Mononuclear cell (primary cell): ENCODE measurements at regions not wholly inside any gene's neighbourhood (a gene's known extent, or its start where the extent isn't known, plus 50 kb on each side); places are given as distances from the start of the nearest gene placed in this dataset.

ENCODE experiments used
- H3K27me3 ChIP-seq: 2 replicates; pipeline ENCODE4 v1.6.0; 2011; ENCODE audit warnings: low read length, control low read depth; ENCODE audit not compliant: insufficient read depth
- H3K4me1 ChIP-seq: 2 replicates; pipeline ENCODE4 v1.5.1; 2011; ENCODE audit warnings: mild to moderate bottlenecking, low read length, control low read depth; ENCODE audit not compliant: insufficient read depth
- H3K4me3 ChIP-seq: 2 replicates; pipeline ENCODE4 v1.5.1; 2011; ENCODE audit warnings: mild to moderate bottlenecking, low read length, moderate library complexity
- H3K9me3 ChIP-seq: 2 replicates; pipeline ENCODE4 v1.5.1; 2011; ENCODE audit warnings: low read depth, mild to moderate bottlenecking, control low read depth, low read length

DNA sequence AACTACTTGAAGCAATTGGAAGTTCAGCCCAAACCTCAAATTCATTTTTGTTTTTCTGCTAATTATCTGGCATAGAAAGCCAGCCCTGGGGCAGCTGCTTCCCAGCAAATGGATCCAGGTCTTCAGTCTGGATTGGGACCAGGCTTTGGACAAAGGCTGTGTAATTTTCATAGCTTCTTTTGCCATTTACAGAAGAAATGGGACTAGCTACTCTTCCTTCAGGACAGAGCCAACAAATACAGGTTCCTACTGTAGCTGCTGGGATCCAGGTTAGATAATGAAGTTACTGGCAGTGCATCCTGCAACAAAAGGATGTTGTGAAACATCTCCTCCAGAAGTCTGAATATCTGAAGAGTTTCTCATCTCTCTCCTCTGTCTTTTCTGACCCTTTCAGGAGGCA lies 171.5 kb upstream of the CAMK1G start:
- Histone ChIP-seq H3K27me3 (no peaks in the 10 kb centered on the region), H3K4me3 (no peak overlapping the region), H3K9me3 (no peaks in the 10 kb centered on the region), H3K4me1 (peaks cover 45% of the 10 kb centered on the region)

DNA sequence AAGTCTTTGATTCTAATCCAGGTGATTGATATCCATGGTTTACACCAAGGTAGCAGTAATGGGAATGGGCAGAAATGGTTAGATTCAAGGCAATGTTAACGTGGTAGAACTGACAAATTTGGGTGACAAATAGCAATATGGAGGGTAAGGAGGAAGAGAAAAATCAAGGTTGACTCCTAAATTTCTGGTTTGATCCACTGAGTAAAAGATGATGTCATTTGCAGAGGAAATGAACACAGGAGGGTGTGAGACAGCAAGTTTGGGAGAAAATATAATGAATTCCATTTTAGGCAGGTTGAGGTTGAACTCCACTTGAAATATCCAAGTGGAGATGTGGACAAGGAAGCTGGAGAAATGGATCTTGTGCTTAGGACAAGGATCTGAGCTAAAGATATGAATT lies 170.9 kb upstream of the CAMK1G start:
- Histone ChIP-seq H3K4me1 (peaks cover 45% of the 10 kb centered on the region), H3K9me3 (no peaks in the 10 kb centered on the region), H3K27me3 (no peaks in the 10 kb centered on the region)

DNA sequence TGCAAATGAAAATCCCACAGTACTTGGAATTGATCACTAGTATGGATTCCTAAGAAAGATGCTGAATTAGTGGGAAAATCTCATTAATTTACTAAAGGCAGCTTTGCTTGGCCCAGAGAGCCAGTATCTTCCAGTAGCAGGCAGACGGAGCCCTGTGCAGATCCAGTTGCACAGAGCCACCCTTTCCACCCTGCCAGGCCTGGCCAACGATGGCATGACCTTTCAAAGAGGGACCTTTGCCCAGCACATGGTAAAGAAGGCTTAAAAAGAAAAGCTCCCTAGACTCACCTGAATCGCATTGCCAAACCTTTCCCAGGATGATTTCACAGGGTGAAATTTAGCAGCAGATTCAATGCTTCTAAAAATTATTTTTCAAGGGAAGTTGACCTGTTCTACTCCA lies 170.5 kb upstream of the CAMK1G start:
- Histone ChIP-seq H3K4me1 (peaks cover 45% of the 10 kb centered on the region), H3K9me3 (no peaks in the 10 kb centered on the region), H3K27me3 (no peaks in the 10 kb centered on the region), H3K4me3 (no peak overlapping the region)

More for the DNA sequence above, 170.9 kb upstream of the CAMK1G start:
- no peak overlapping the region for H3K4me3 ChIP-seq

DNA sequence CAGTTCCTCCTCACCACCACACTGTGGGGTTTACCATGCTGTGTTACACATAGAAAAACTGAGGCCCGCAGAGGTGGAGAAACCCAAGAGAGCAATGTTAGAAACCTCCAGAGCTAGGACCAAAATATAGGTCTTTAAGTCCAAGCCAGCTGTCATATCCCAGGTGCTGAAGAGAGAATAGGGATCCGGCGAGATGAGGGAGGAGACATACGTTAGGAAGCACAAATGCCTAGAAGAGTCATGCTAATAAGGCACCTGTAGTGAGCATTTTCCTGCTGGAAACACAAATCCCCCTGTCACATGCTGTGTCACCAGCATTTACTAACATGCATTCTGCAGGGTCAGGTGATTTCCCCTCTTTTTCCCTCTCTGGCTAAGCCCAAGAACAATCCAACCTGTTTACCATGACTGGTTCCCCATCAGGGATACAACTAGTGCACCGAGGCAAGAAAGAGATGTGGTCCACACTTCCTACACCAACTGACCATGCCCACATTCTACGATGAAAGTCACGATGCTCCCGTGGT lies 168.6 kb upstream of the CAMK1G start:
- no peaks in the 10 kb centered on the region for H3K9me3 ChIP-seq
- peaks cover 32% of the 10 kb centered on the region for H3K4me1 ChIP-seq
- H3K4me3 ChIP-seq: no peak overlapping the region
- no peaks in the 10 kb centered on the region for H3K27me3 ChIP-seq

DNA sequence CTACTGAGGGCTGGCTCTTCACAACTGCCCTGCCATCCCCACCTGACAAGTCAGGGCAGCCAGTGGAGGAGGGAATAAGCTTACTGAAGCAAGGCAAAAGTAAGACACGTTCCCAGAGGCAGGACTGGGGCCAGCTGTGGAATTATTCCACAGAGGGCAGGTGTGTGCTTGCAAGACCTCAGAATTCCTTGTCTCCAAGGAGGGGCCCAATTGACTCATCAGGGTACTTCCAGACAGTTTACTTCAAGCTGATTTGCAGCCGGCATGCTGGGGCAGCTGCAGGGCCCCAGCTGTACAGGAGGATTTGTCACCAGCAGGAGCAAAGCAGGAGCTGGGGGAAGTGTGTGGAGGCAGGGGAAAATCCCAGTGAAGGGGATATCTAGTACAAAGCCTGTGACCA lies 167.5 kb upstream of the CAMK1G start:
- no peak overlapping the region for H3K4me3 ChIP-seq
- peaks cover 22% of the 10 kb centered on the region for H3K4me1 ChIP-seq
- H3K9me3 ChIP-seq: no peaks in the 10 kb centered on the region
- no peaks in the 10 kb centered on the region for H3K27me3 ChIP-seq

DNA sequence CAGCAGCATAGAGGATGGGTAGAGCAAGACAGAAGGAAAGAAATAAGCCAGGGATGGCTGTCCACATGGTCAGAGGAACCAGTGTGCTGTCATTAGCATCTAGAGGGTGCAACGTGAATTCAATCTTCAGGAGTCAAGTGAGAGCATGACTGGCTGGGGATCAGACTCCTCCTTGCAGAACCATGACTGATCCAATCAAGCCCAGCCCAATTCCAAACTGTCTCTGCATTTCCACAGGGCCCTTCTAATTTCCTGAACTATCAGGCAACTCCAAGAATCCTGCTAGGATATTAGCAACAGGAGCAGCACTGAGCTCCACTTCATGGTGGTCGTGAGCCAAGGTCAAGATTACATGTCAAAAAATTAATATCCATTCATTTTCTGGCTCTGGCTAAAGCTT lies 166.8 kb upstream of the CAMK1G start:
- Histone ChIP-seq H3K27me3 (no peaks in the 10 kb centered on the region), H3K4me3 (no peak overlapping the region), H3K9me3 (no peaks in the 10 kb centered on the region), H3K4me1 (peaks cover 15% of the 10 kb centered on the region)

DNA sequence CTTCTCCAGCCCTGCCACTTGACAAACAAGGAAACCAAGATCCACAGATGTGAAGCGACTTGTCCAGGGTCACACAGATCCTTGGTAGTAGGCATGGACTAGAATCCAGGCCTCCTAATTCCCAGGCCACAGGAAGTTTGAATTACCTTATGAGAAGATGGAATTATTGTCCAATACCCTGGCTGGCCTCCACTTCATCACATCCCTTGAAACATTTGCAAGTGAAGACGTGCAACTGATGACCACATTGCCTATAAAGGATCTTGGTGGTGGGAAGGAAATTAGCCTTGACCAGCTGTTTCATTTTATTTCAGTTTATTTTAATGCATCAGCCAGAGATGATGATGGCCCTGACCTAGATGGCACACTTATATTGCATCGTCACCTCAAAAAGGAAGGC lies 165.8 kb upstream of the CAMK1G start:
- no peak overlapping the region for H3K4me3 ChIP-seq
- H3K9me3 ChIP-seq: no peaks in the 10 kb centered on the region
- no peaks in the 10 kb centered on the region for H3K27me3 ChIP-seq
- H3K4me1 ChIP-seq: peaks cover 4% of the 10 kb centered on the region

DNA sequence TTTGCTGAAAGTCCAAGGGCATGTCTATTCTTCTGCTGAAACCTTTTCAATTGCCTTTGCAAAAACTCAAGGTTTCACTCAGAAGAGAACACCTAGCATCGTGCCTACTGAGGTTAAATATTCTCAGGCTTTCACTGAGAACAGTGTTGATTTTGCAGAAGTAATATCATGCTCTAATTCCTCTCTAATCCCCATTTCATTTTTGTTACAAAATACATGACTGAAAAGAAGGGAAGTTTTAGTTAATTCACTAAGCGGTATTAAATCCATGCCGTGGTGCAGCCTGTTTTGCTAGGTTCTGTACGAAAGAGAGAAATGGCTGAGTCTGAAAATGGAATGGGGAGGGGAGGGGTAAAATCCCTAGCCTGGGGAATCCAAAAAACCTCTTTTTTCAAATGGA lies 163.2 kb upstream of the CAMK1G start:
- H3K4me3 ChIP-seq: no peak overlapping the region
- no peaks in the 10 kb centered on the region for H3K4me1 ChIP-seq
- no peaks in the 10 kb centered on the region for H3K27me3 ChIP-seq
- no peaks in the 10 kb centered on the region for H3K9me3 ChIP-seq

DNA sequence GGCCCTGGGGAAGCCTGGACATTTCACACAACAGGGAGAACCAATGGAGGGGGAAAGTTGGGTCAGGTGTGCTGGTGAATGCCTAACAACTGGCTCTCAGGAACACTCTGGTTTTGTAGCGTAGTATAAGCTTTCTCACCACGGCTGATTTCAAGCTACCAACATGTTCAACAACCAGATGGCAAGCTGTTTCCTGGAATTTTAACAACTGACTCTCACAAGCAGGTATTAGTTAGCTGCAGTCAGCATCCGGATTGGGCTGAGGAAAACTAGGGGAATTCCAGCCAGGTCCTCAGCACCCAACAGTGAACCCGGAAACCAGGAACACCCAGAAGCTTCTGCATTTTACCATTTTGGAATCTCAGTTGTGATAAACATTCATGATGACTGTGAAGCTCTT lies 162.3 kb upstream of the CAMK1G start:
- H3K27me3 ChIP-seq: no peaks in the 10 kb centered on the region
- no peaks in the 10 kb centered on the region for H3K4me1 ChIP-seq
- H3K9me3 ChIP-seq: no peaks in the 10 kb centered on the region
- H3K4me3 ChIP-seq: no peak overlapping the region

DNA sequence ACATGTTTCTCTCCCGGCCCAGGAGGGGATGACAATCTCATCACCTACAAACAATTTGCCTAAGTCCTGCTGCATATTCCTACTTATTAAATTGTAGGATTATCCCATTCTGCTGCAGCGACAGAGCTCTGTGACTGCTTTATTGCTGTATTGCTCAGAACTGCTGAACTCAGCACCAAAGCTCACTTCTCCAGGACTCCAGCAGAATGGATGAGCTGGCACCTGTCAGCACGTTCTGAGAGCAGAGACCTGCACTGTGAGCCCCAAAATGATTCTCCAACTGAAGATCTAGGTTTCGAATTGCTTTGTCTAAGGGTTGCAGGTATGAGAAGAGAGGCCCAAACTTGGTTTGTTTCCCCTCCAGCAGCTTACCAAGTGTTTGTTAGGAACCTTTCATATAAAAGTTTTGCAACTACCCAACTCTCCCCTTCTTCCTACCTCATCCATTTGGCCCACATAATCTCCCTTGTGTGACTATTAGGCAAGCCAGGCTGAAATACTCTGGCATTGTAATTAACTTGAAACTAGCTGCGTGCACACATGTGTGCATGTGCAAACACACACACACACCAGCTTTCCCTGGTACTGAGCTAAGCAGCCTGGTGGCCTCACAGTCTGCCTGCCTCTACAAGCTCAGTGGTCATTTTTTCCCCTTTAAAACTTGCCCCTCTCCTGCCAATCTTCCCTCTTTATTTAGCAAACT lies 161.4 kb upstream of the CAMK1G start:
- H3K4me3 ChIP-seq: no peak overlapping the region
- no peaks in the 10 kb centered on the region for H3K9me3 ChIP-seq
- no peaks in the 10 kb centered on the region for H3K27me3 ChIP-seq
- no peaks in the 10 kb centered on the region for H3K4me1 ChIP-seq

DNA sequence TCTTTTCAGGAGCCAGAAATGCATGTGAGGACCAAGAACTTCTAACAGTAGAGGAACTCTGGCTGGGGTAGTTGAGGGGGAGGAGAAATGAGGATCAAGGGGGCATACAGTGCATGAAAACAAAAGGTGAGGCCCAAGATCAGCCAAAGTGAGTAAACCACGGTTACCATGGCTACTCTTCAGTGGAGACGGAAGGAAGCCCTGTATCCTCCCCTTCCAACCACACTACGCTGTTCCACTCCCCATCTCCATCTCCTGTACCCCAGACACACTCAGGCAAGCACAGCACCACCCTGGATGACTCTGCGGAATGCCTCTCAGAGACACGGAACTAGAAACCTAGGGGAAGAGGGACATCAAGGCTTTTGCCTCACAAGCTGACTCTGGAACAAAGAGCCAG lies 157.6 kb upstream of the CAMK1G start:
- H3K9me3 ChIP-seq: no peaks in the 10 kb centered on the region
- no peak overlapping the region for H3K4me3 ChIP-seq
- H3K4me1 ChIP-seq: no peaks in the 10 kb centered on the region
- H3K27me3 ChIP-seq: no peaks in the 10 kb centered on the region

DNA sequence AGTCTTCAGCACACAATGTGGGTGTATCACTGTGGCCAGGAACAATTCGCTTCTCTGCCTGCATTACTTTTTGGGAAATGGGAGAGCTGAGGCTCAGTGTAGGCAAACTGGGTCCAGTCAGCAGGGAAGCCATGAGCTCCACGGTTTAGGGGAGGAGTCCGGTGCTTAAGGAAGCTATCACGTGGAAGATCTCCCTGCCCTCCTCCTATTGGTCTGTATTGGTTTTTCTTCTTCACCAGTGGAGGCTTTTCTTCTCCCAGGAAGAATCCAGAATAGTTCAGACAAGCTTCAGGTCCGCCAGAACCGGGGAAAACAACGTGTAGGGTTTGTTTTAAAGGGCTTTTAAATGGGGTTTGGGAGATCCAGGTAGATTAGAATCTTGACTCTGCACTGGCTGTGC lies 156.2 kb upstream of the CAMK1G start:
- no peak overlapping the region for H3K4me3 ChIP-seq

DNA sequence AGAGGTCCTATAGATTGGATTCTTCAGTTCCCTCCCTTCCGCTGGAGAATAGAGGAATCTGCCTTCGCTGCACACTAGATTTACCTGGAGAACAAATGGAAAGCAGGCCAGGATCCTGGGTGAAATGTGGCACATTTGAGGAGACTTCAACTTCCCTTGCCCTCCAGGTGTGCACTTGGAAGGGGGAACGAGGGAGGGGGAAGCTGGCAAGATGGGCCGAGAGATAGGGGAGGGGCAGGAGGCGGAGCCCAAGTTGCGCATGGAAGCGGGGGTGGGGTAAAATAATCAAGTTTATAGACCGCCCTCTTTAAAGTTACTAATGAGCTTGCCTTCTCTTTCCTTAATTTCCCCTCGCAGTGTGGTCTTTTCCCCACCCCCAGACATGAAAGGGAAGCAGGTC lies 155.7 kb upstream of the CAMK1G start:
- Histone ChIP-seq H3K9me3 (no peaks in the 10 kb centered on the region), H3K4me3 (no peak overlapping the region), H3K4me1 (no peaks in the 10 kb centered on the region), H3K27me3 (no peaks in the 10 kb centered on the region)

More for the DNA sequence above, 156.2 kb upstream of the CAMK1G start:
- Histone ChIP-seq H3K9me3 (no peaks in the 10 kb centered on the region), H3K4me1 (no peaks in the 10 kb centered on the region), H3K27me3 (no peaks in the 10 kb centered on the region)

DNA sequence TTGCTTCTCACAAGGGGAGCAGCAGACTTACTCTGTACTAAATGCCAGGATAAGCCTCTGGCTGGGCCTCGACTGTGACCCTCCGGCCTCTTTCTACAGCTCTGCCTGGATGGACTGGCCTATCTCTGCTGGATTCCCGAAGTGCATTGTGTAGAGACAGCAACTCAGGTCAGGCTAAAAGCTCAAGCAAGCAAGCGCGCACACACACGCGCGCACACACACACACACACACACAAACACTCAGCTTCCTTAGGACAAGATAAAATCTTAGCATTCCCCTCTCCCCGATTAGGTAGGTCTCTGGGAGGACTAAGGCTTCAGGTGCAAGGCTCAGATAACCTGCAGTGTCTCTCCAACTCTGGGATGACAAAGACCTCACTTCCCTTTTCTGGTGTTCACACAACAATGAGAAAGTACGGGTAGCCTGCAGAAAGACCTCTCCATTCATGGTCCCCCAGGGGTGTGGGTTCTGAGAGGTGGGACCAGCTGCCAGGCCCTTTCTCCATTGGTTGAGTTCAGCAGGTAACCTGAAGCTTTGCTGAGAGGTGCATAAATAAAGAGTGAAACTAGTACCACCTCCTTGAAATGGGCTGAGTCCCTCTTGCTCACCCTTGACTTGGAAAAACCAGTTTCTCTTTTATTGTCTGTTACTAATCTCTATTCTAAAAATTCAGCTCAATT lies 155.1 kb upstream of the CAMK1G start:
- Histone ChIP-seq H3K9me3 (no peaks in the 10 kb centered on the region), H3K27me3 (no peaks in the 10 kb centered on the region), H3K4me1 (no peaks in the 10 kb centered on the region), H3K4me3 (no peak overlapping the region)

DNA sequence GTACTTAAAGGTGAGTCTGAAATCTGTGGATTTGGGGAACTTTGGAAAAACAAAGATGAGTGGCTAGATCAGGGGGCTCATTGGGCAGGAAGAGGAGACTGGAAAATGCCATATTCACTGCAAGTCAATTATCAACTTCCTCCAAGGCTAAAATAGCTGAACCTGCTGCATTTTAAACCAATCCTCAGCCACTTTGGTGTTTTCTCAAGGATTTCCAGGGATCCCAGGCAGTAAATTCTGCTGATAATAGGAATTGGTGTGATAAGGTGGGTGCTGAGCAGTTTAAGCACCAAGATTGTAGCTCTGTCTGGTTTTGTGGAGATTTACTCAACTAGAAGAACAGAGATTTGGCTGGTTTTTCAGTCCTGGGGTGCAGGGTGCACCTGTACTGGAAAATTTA lies 153.9 kb upstream of the CAMK1G start:
- Histone ChIP-seq H3K4me3 (no peak overlapping the region), H3K9me3 (no peaks in the 10 kb centered on the region), H3K4me1 (no peaks in the 10 kb centered on the region), H3K27me3 (no peaks in the 10 kb centered on the region)

DNA sequence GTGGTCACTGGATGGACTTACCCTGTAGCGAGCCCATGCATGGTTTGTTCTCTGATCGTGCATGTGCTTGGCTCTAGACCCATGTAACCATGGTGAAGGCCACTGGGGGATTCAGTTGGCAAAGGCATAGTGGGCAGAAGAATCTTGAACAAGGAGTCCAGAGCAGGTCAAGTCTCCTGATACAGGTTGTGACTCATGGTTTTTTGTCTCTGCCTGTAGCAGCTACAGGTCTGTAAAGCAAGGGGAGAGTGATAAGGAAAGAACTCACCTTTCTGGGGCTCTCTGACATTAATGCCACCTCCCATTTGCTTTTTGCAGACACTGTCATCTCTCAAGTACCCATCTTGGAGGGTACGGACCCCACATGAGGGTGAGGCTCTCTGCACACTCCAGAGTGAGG lies 153.4 kb upstream of the CAMK1G start:
- Histone ChIP-seq H3K4me3 (no peak overlapping the region), H3K4me1 (no peaks in the 10 kb centered on the region), H3K27me3 (no peaks in the 10 kb centered on the region), H3K9me3 (no peaks in the 10 kb centered on the region)
